Hepatocyte (in vitro differentiated cells): ENCODE measurements at regions not wholly inside any gene's neighbourhood (a gene's known extent, or its start where the extent isn't known, plus 50 kb on each side); places are given as distances from the start of the nearest gene placed in this dataset.

Source experiments
- DNase-seq: peaks from one replicate; pipeline ENCODE4 v3.0.0-alpha.2; 2016; ENCODE audit warnings: low spot score
- H2AFZ ChIP-seq: fragments of 200-600 bp; sonication (generic); 2 replicates; pipeline ENCODE4 v1.6.0; 2016; ENCODE audit warnings: antibody characterized with exemption, mild to moderate bottlenecking
- H3K27ac ChIP-seq: fragments of 200-600 bp; sonication (generic); 2 replicates; pipeline ENCODE4 v1.5.1; 2016; ENCODE audit warnings: mild to moderate bottlenecking
- H3K27me3 ChIP-seq: fragments of 200-600 bp; sonication (generic); 2 replicates; pipeline ENCODE4 v1.6.1; 2016
- H3K36me3 ChIP-seq: fragments of 200-600 bp; sonication (generic); replicated peaks from 2 replicates; pipeline ENCODE4 v1.5.1; 2016; ENCODE audit warnings: low read depth; ENCODE audit not compliant: insufficient read depth
- H3K4me1 ChIP-seq: fragments of 200-600 bp; sonication (generic); 2 replicates; pipeline ENCODE4 v1.5.1; 2016; ENCODE audit warnings: mild to moderate bottlenecking, moderate library complexity; ENCODE audit not compliant: insufficient read depth
- H3K4me2 ChIP-seq: fragments of 200-600 bp; sonication (generic); 2 replicates; pipeline ENCODE4 v1.6.0; 2016
- H3K4me3 ChIP-seq: fragments of 200-600 bp; sonication (generic); 2 replicates; pipeline ENCODE4 v1.5.1; 2016; ENCODE audit warnings: mild to moderate bottlenecking
- H3K79me2 ChIP-seq: fragments of 200-600 bp; sonication (generic); 2 replicates; pipeline ENCODE4 v1.6.0; 2017; ENCODE audit warnings: mild to moderate bottlenecking
- H3K9me2 ChIP-seq: fragments of 200-600 bp; sonication (generic); replicated peaks from 2 replicates; pipeline ENCODE4 v1.6.0; 2017; ENCODE audit warnings: mild to moderate bottlenecking; ENCODE audit not compliant: insufficient read depth
- H3K9me3 ChIP-seq: fragments of 200-600 bp; sonication (generic); 2 replicates; pipeline ENCODE4 v1.5.1; 2016; ENCODE audit warnings: low read depth, mild to moderate bottlenecking
- H4K20me1 ChIP-seq: fragments of 200-600 bp; sonication (generic); 2 replicates; pipeline ENCODE4 v1.6.0; 2016; ENCODE audit warnings: mild to moderate bottlenecking; ENCODE audit not compliant: insufficient read depth, poor library complexity, severe bottlenecking
- CTCF ChIP-seq: fragments of 200-600 bp; sonication (generic); IDR thresholded peaks from 2 replicates; pipeline ENCODE4 v1.5.1; 2016; ENCODE audit warnings: antibody characterized with exemption, mild to moderate bottlenecking; ENCODE audit not compliant: poor library complexity
- EZH2 ChIP-seq: fragments of 200-600 bp; sonication (generic); IDR thresholded peaks from 2 replicates; pipeline ENCODE4 v1.6.1; 2016; ENCODE audit warnings: antibody characterized with exemption, mild to moderate bottlenecking, borderline replicate concordance
- EZH2phosphoT487 ChIP-seq: fragments of 200-600 bp; sonication (generic); IDR thresholded peaks from one replicate; pipeline ENCODE4 v1.6.1; 2018; ENCODE audit warnings: antibody characterized with exemption, mild to moderate bottlenecking, low read depth, moderate library complexity; ENCODE audit not compliant: unreplicated experiment, severe bottlenecking
- WGBS: methylation state at CpG from one replicate; pipeline ENCODE4 v1.1.6; 2016; ENCODE audit warnings: low lambda C conversion rate; ENCODE audit errors: missing lambda C conversion rate; 5-methylcytosine and 5-hydroxymethylcytosine counted together

- no peaks in the 10 kb centered on the region for H3K4me1 ChIP-seq
- no peaks in the 10 kb centered on the region for H3K27me3 ChIP-seq
- H3K4me3 ChIP-seq = no peak overlapping the region
- no peaks in the 10 kb centered on the region for H3K9me2 ChIP-seq
- no peaks in the 10 kb centered on the region for H3K79me2 ChIP-seq
- no peaks in the 10 kb centered on the region for H3K36me3 ChIP-seq
- no peak for TF ChIP-seq EZH2phosphoT487
- no peak for TF ChIP-seq CTCF
- H4K20me1 ChIP-seq = no peaks in the 10 kb centered on the region
- H2AFZ ChIP-seq = no peak overlapping the region
- no peak overlapping the region for H3K4me2 ChIP-seq
- DNase-seq = no peak
- H3K27ac ChIP-seq = no peak overlapping the region
- H3K9me3 ChIP-seq = no peaks in the 10 kb centered on the region
These were observed 217.2 kb upstream of the PCDH18 start for GRCh38 chr4:137749466-137749865.

- no peak overlapping the region for H2AFZ ChIP-seq
- 91% methylated on average over 3 of the region's 3 CpGs for WGBS
- no peak for DNase-seq
- no peaks in the 10 kb centered on the region for H3K9me2 ChIP-seq
- H3K27ac ChIP-seq = no peak overlapping the region
- no peaks in the 10 kb centered on the region for H3K9me3 ChIP-seq
- no peaks in the 10 kb centered on the region for H3K4me1 ChIP-seq
- no peak overlapping the region for H3K4me2 ChIP-seq
- no peaks in the 10 kb centered on the region for H3K36me3 ChIP-seq
- H3K79me2 ChIP-seq = no peaks in the 10 kb centered on the region
- no peak overlapping the region for H3K4me3 ChIP-seq
- no peaks in the 10 kb centered on the region for H3K27me3 ChIP-seq
- TF ChIP-seq EZH2 (no peak), EZH2phosphoT487 (no peak)
- no peaks in the 10 kb centered on the region for H4K20me1 ChIP-seq
These were observed 216.3 kb upstream of the PCDH18 start for GRCh38 chr4:137748616-137749015.

DNA sequence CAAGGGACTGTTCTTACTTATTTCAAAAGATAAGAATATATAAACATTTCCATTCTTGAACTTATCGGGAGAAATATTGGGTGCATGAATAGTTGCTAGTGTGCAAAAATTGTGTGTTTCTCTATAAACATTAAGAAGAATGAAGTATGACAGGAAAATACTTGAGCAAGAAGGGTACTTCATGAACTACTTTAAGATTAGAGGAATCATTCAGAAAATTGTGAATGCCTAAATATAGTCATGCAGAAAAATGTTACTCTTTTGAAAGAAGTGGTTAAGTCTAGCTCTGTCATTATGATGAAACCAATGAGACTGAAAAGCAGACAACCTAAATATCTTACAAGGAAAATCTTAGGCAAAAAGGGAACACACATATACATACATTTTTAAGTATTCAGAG is 207.8 kb upstream of the PCDH18 start:
- TF ChIP-seq CTCF (no peak), EZH2phosphoT487 (no peak), EZH2 (no peak)

GRCh38 chr4:137739391-137739790 is 207.1 kb upstream of the PCDH18 start:
- TF ChIP-seq EZH2 (no peak), EZH2phosphoT487 (no peak), CTCF (no peak)
- no peak overlapping the region for H3K4me3 ChIP-seq
- no peaks in the 10 kb centered on the region for H4K20me1 ChIP-seq
- H3K27ac ChIP-seq = no peak overlapping the region
- H2AFZ ChIP-seq = no peak overlapping the region
- no peaks in the 10 kb centered on the region for H3K79me2 ChIP-seq
- DNase-seq = no peak
- H3K9me2 ChIP-seq = no peaks in the 10 kb centered on the region
- no peaks in the 10 kb centered on the region for H3K4me1 ChIP-seq
- H3K36me3 ChIP-seq = no peaks in the 10 kb centered on the region
- no peaks in the 10 kb centered on the region for H3K27me3 ChIP-seq
- no peak overlapping the region for H3K4me2 ChIP-seq
- 97% methylated on average over 1 of the region's 1 CpG for WGBS
- no peaks in the 10 kb centered on the region for H3K9me3 ChIP-seq

More for the DNA sequence above, 207.8 kb upstream of the PCDH18 start:
- no peaks in the 10 kb centered on the region for H3K4me1 ChIP-seq
- no peaks in the 10 kb centered on the region for H3K27me3 ChIP-seq
- H3K9me2 ChIP-seq = no peaks in the 10 kb centered on the region
- H4K20me1 ChIP-seq = no peaks in the 10 kb centered on the region
- no peak overlapping the region for H2AFZ ChIP-seq
- WGBS = 78% methylated on average over 1 of the region's 1 CpG
- no peaks in the 10 kb centered on the region for H3K79me2 ChIP-seq
- no peak overlapping the region for H3K4me3 ChIP-seq
- H3K9me3 ChIP-seq = no peaks in the 10 kb centered on the region
- no peak overlapping the region for H3K4me2 ChIP-seq
- no peak for DNase-seq
- no peaks in the 10 kb centered on the region for H3K36me3 ChIP-seq
- H3K27ac ChIP-seq = no peak overlapping the region
